ENCODE measurements at regions not wholly inside any gene's neighbourhood (a gene's known extent, or its start where the extent isn't known, plus 50 kb on each side); places are given as distances from the start of the nearest gene placed in this dataset.

GRCh38 chr3:147941969-147942368, 532.8 kb downstream of the ZIC1 start:
- TF ChIP-seq CTCF (optimal IDR thresholded peaks at IDR 0.05 in 1 of 3, IDR thresholded peaks at IDR 0.05 in 1 of 3, conservative IDR thresholded peaks at IDR 0.05 in 1 of 3; ENCODE audit: extremely low read depth in 1 of 3, insufficient read depth in 2 of 3, low read length in 3 of 3) (no peak), EZH2 (IDR thresholded peaks at IDR 0.05; ENCODE audit: low read length) (no peak)
- Histone ChIP-seq H3K4me2 (ENCODE audit: control insufficient read depth, extremely low read depth, insufficient read depth, low read depth, low read length) (no peak overlapping the region), H2AFZ (ENCODE audit: control insufficient read depth, low read length) (no peak overlapping the region), H3K4me1 (ENCODE audit: control insufficient read depth, extremely low read depth, insufficient read depth, low read length) (peaks cover 8% of the 10 kb centered on the region), H3K9me3 (ENCODE audit: control insufficient read depth, low read depth, low read length) (no peaks in the 10 kb centered on the region), H4K20me1 (ENCODE audit: control insufficient read depth, extremely low read depth, insufficient read depth, low read length) (no peaks in the 10 kb centered on the region), H3K9me1 (ENCODE audit: control insufficient read depth, extremely low read depth, insufficient read depth, low read length) (no peaks in the 10 kb centered on the region), H3K36me3 (ENCODE audit: control insufficient read depth in 2 of 2, extremely low read depth in 1 of 2, insufficient read depth in 2 of 2, low read length in 2 of 2) (no peaks in the 10 kb centered on the region), H3K9ac (ENCODE audit: control insufficient read depth, extremely low read depth, insufficient read depth, low read length) (no peak overlapping the region), H3K79me2 (ENCODE audit: control insufficient read depth, insufficient read depth, low read length) (no peaks in the 10 kb centered on the region), H3K4me3 (ENCODE audit: control insufficient read depth in 2 of 3, extremely low read depth in 1 of 3, insufficient read depth in 2 of 3, low read depth in 1 of 3, low read length in 3 of 3) (no peak overlapping the region), H3K27me3 (ENCODE audit: control insufficient read depth, extremely low read depth, insufficient read depth, low read length) (no peaks in the 10 kb centered on the region), H3K27ac (ENCODE audit: control insufficient read depth, insufficient read depth, low read length) (no peak overlapping the region)
- DNase-seq (ENCODE audit: low read depth, low spot score) (no peak), FAIRE-seq (no peak)
- dilution Hi-C loops (cut with MboI; ENCODE audit: extremely low pct_ligation_motif_present, low sequenced_read_pairs) = no loop called here

GRCh38 chr3:147943265-147943945, 534.2 kb downstream of the ZIC1 start:
- no peaks in the 10 kb centered on the region for H3K9me1 ChIP-seq (ENCODE audit: control insufficient read depth, extremely low read depth, insufficient read depth, low read length)
- no peak overlapping the region for H3K9ac ChIP-seq (ENCODE audit: control insufficient read depth, extremely low read depth, insufficient read depth, low read length)
- no peak for DNase-seq (ENCODE audit: low read depth, low spot score)
- H3K4me1 ChIP-seq (ENCODE audit: control insufficient read depth, extremely low read depth, insufficient read depth, low read length) = peaks cover 8% of the 10 kb centered on the region
- no peaks in the 10 kb centered on the region for H4K20me1 ChIP-seq (ENCODE audit: control insufficient read depth, extremely low read depth, insufficient read depth, low read length)
- no peaks in the 10 kb centered on the region for H3K79me2 ChIP-seq (ENCODE audit: control insufficient read depth, insufficient read depth, low read length)
- H3K4me3 ChIP-seq (ENCODE audit: control insufficient read depth in 2 of 3, extremely low read depth in 1 of 3, insufficient read depth in 2 of 3, low read depth in 1 of 3, low read length in 3 of 3) = no peak overlapping the region
- dilution Hi-C loops (cut with MboI; ENCODE audit: extremely low pct_ligation_motif_present, low sequenced_read_pairs) = no loop called here
- H3K9me3 ChIP-seq (ENCODE audit: control insufficient read depth, low read depth, low read length) = no peaks in the 10 kb centered on the region
- peak overlapping the region; percentile 8 for H3K27ac ChIP-seq (ENCODE audit: control insufficient read depth, insufficient read depth, low read length)
- peak overlapping the region; percentile 73 for H2AFZ ChIP-seq (ENCODE audit: control insufficient read depth, low read length)
- no peaks in the 10 kb centered on the region for H3K36me3 ChIP-seq (ENCODE audit: control insufficient read depth in 2 of 2, extremely low read depth in 1 of 2, insufficient read depth in 2 of 2, low read length in 2 of 2)
- H3K4me2 ChIP-seq (ENCODE audit: control insufficient read depth, extremely low read depth, insufficient read depth, low read depth, low read length) = no peak overlapping the region
- H3K27me3 ChIP-seq (ENCODE audit: control insufficient read depth, extremely low read depth, insufficient read depth, low read length) = no peaks in the 10 kb centered on the region
- TF ChIP-seq EZH2 (IDR thresholded peaks at IDR 0.05; ENCODE audit: low read length) (no peak), CTCF (optimal IDR thresholded peaks at IDR 0.05 in 1 of 3, IDR thresholded peaks at IDR 0.05 in 1 of 3, conservative IDR thresholded peaks at IDR 0.05 in 1 of 3; ENCODE audit: extremely low read depth in 1 of 3, insufficient read depth in 2 of 3, low read length in 3 of 3) (no peak)
- FAIRE-seq = peak; percentile 64

Data from keratinocyte (primary cell).